ENCODE measurements at regions not wholly inside any gene's neighbourhood (a gene's known extent, or its start where the extent isn't known, plus 50 kb on each side); places are given as distances from the start of the nearest gene placed in this dataset.

DNA sequence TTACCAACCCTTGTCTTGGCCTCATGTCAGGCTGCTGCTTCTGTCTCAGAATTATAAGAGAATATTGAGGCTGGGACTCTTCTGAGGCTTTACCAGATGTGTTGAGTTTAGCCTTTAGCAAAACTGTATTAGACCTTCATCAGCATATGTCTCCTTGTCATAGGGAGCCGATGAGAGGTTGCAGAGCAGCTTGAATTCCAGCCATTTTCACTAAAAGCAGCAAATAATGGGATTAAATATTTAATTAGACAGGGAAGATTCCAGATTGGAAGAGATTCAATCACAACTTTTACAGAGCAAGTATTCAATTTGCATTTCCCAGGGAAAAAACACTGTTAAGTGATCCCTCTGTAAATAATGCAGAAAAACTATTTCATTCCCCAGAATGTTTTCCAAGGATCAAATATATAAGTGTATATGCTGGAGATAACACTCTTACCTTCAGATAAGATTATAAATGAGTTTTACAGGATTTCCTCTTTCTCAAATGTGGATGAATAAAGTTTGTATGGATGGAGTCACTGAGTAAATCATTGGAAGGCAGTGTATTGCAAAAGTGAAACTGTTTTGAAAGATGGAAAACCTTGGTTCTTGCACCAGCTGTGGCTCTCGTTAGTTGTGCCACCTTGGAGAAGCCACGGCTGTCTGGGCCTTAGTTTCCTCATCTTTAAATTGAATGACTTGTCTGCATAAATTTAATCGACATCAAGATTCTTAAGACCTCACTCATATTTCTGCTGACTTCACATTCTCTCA lies 466.4 kb upstream of the SGO1 start:
- TF ChIP-seq EP300 (conservative IDR thresholded peaks at IDR 0.05; ENCODE audit: poor library complexity, severe bottlenecking) (no peak), CTCF (IDR thresholded peaks at IDR 0.05; ENCODE audit: poor library complexity, severe bottlenecking) (no peak)

Measured in neural cell (in vitro differentiated cells).